HepG2 (cell line): ENCODE measurements at regions not wholly inside any gene's neighbourhood (a gene's known extent, or its start where the extent isn't known, plus 50 kb on each side); places are given as distances from the start of the nearest gene placed in this dataset.

Experiments used
- ATAC-seq: fragments of 200-7000 bp; cut with Tn5 transposase; 3 replicates; pipeline ENCODE4 v1.9.1; 2020; ENCODE audit warnings: mild to moderate bottlenecking, moderate library complexity
- BruUV-seq: library from RNA; stranded (reverse); fragments of 400-500 nt; replicated peaks from 2 replicates; lab custom pipeline; 2021; lab: Mats Ljungman, UMichigan
- CTCF ChIA-PET: fragments of 300-600 bp; formaldehyde crosslinking; extraction: SDS; loops from one replicate; lab custom pipeline; 2021; ENCODE audit warnings: low total read pairs, inconsistent platforms, low intra/inter-chr PET ratio; lab: Yijun Ruan, JAX
- POLR2A ChIA-PET: fragments of 350-600 bp; sonication (Branson Sonifier 250); formaldehyde crosslinking; loops from one replicate; lab custom pipeline; 2020; ENCODE audit warnings: antibody characterized with exemption, inconsistent platforms; lab: Yijun Ruan, JAX
- DNase-seq: peaks from one replicate; pipeline ENCODE4 v3.0.0-alpha.2; 2015; ENCODE audit warnings: low spot score
- FAIRE-seq: peaks from 3 replicates; lab custom pipeline; 2011; peaks lifted over from hg19 to GRCh38; lab: Jason Lieb, UNC
- H2AFZ ChIP-seq: one replicate; pipeline ENCODE4 v1.6.1; 2011; ENCODE audit warnings: low read length, inconsistent platforms
- H3K27ac ChIP-seq: fragments of 300-600 bp; 3 replicates; pipeline ENCODE4 v1.8.0; 2011; ENCODE audit warnings: mixed run types, mild to moderate bottlenecking, mixed read lengths, low read length, inconsistent platforms; ENCODE audit not compliant: insufficient read depth; ENCODE audit errors: extremely low read length
- H3K27me3 ChIP-seq, 2 experiments: fragments of 200-600 bp in 1 of 2; 2 replicates in 1 of 2; 3 replicates in 1 of 2; pipeline versions ENCODE4 v1.6.0 to v1.8.0; 2011; ENCODE audit warnings: low read length in 2 of 2, mild to moderate bottlenecking in 2 of 2, moderate library complexity in 2 of 2, inconsistent platforms in 1 of 2; ENCODE audit not compliant: insufficient read depth in 2 of 2, control insufficient read depth in 1 of 2
- H3K36me3 ChIP-seq, 2 experiments: fragments of 200-600 bp in 1 of 2; replicated peaks in 1 of 2; 2 replicates in 1 of 2; 3 replicates in 1 of 2; pipeline versions ENCODE4 v1.5.1 to v1.8.0; 2011; ENCODE audit warnings: low read length in 2 of 2, inconsistent platforms in 1 of 2; ENCODE audit not compliant: insufficient read depth in 2 of 2, control insufficient read depth in 1 of 2
- H3K4me1 ChIP-seq: 2 replicates; pipeline ENCODE4 v1.5.1; 2012; ENCODE audit warnings: low read length, inconsistent platforms; ENCODE audit not compliant: insufficient read depth
- H3K4me2 ChIP-seq: 2 replicates; pipeline ENCODE4 v1.6.0; 2011; ENCODE audit warnings: low read depth, low read length, inconsistent platforms
- H3K4me3 ChIP-seq, 3 experiments: fragments of 200-600 bp in 1 of 3; sonication (generic), shearing (Covaris generic) in 1 of 3; replicated peaks in 1 of 3; 2 replicates each; pipeline ENCODE4 v1.5.1; 2011 to 2016; ENCODE audit warnings: low read length in 3 of 3, inconsistent platforms in 2 of 3, low read depth in 2 of 3, mild to moderate bottlenecking in 2 of 3, control low read depth in 1 of 3, mixed read lengths in 1 of 3; ENCODE audit not compliant: insufficient read depth in 1 of 3
- H3K79me2 ChIP-seq: one replicate; pipeline ENCODE4 v1.6.1; 2011; ENCODE audit warnings: low read length, inconsistent platforms; ENCODE audit not compliant: insufficient read depth
- H3K9ac ChIP-seq: 2 replicates; pipeline ENCODE4 v1.6.0; 2011; ENCODE audit warnings: mild to moderate bottlenecking, low read depth, low read length, inconsistent platforms; ENCODE audit not compliant: insufficient read depth
- H3K9me3 ChIP-seq: 2 replicates; pipeline ENCODE4 v1.5.1; 2012; ENCODE audit warnings: mild to moderate bottlenecking, low read length
- H4K20me1 ChIP-seq: 2 replicates; pipeline ENCODE4 v1.6.0; 2011; ENCODE audit warnings: inconsistent platforms, mild to moderate bottlenecking, low read length, moderate library complexity; ENCODE audit not compliant: insufficient read depth
- BCL3 ChIP-seq: sonication (generic); formaldehyde crosslinking; IDR thresholded peaks from 2 replicates; pipeline ENCODE4 v1.5.1; 2020; ENCODE audit warnings: mild to moderate bottlenecking, missing genetic modification reagents, moderate library complexity
- CENPX ChIP-seq: sonication (generic); formaldehyde crosslinking; IDR thresholded peaks from 2 replicates; pipeline ENCODE4 v1.9.0; 2021; ENCODE audit warnings: mild to moderate bottlenecking, missing genetic modification reagents, moderate library complexity
- DNMT3B ChIP-seq: conservative IDR thresholded peaks from 2 replicates; pipeline ENCODE4 v1.6.1; 2016; ENCODE audit warnings: missing biosample characterization, control low read depth
- MYNN ChIP-seq: sonication (generic); formaldehyde crosslinking; IDR thresholded peaks from 2 replicates; pipeline ENCODE4 v1.4.0; 2020; ENCODE audit warnings: mild to moderate bottlenecking, low read depth, missing genetic modification reagents
- NFAT5 ChIP-seq: sonication (generic); formaldehyde crosslinking; IDR thresholded peaks from 2 replicates; pipeline ENCODE4 v1.4.0; 2020; ENCODE audit warnings: missing genetic modification reagents
- SCMH1 ChIP-seq: sonication (generic); formaldehyde crosslinking; IDR thresholded peaks from 2 replicates; pipeline ENCODE4 v1.9.0; 2021; ENCODE audit warnings: missing genetic modification reagents, mild to moderate bottlenecking, borderline replicate concordance
- TAF15 ChIP-seq: fragments of 200-400 bp; formaldehyde crosslinking; IDR thresholded peaks from one replicate; pipeline ENCODE4 v1.6.1; 2018; ENCODE audit warnings: mild to moderate bottlenecking, low read depth, low read length; ENCODE audit not compliant: poor library complexity, severe bottlenecking
- ZBTB20 ChIP-seq: sonication (generic); formaldehyde crosslinking; IDR thresholded peaks from 2 replicates; pipeline ENCODE4 v1.8.1; 2023; ENCODE audit warnings: missing genetic modification reagents, low read depth, mild to moderate bottlenecking, borderline replicate concordance
- ZC3H13 ChIP-seq: sonication (generic); formaldehyde crosslinking; IDR thresholded peaks from 2 replicates; pipeline ENCODE4 v1.8.1; 2023; ENCODE audit warnings: mild to moderate bottlenecking, missing genetic modification reagents, moderate library complexity
- ZNF280D ChIP-seq: sonication (generic); formaldehyde crosslinking; IDR thresholded peaks from 2 replicates; pipeline ENCODE4 v1.5.1; 2020; ENCODE audit warnings: mild to moderate bottlenecking, missing genetic modification reagents
- ZNF446 ChIP-seq: sonication (generic); formaldehyde crosslinking; IDR thresholded peaks from 2 replicates; pipeline ENCODE4 v1.5.0; 2020; ENCODE audit warnings: mild to moderate bottlenecking, missing genetic modification reagents
- ZNF629 ChIP-seq: sonication (generic); formaldehyde crosslinking; conservative IDR thresholded peaks from 2 replicates; pipeline ENCODE4 v1.5.0; 2020; ENCODE audit warnings: missing genetic modification reagents
- WGBS: methylation state at CpG from one replicate; pipeline ENCODE4 v1.1.6; 2017; ENCODE audit warnings: low lambda C conversion rate; 5-methylcytosine and 5-hydroxymethylcytosine counted together
- in situ Hi-C: cut with HindIII; loops from 2 replicates; pipeline ENCODE4 v1.10.0; 2017; ENCODE audit warnings: low pct_unique_long_range_greater_than_20kb; ENCODE audit not compliant: extremely low pct_ligation_motif_present
- intact Hi-C: fragments of 100-400 bp; cut with micrococcal nuclease; formaldehyde crosslinking; loops from one replicate; pipeline ENCODE4 v1.10.0; 2022; ENCODE audit not compliant: unreplicated experiment
- TF ChIP-seq, protein P1 (sequence below): sonication (generic); formaldehyde crosslinking; conservative IDR thresholded peaks from 2 replicates; pipeline ENCODE4 v1.4.0; 2020; ENCODE audit warnings: missing genetic modification reagents

GRCh38 chr5:155867522-155868088 lies 459.4 kb upstream of the SGCD start:
- Histone ChIP-seq H3K27me3 (no peaks in the 10 kb centered on the region; a peak in 1 of 5 replicates), H4K20me1 (no peaks in the 10 kb centered on the region), H3K79me2 (no peaks in the 10 kb centered on the region), H3K9me3 (no peaks in the 10 kb centered on the region), H3K9ac (no peak overlapping the region), H3K4me1 (no peaks in the 10 kb centered on the region), H2AFZ (no peak overlapping the region), H3K36me3 (no peaks in the 10 kb centered on the region), H3K4me3 (no peak overlapping the region), H3K4me2 (no peak overlapping the region), H3K27ac (no peak overlapping the region)
- in situ Hi-C loops: no loop called here
- no peak for ATAC-seq
- no TSS peak for BruUV-seq
- TF ChIP-seq DNMT3B (no peak), ZNF629 (CRISPR knock-in tag) (no peak), NFAT5 (CRISPR knock-in tag) (no peak), ZC3H13 (CRISPR knock-in tag) (no peak), CENPX (no peak), ZNF446 (CRISPR knock-in tag) (no peak), TAF15 (no peak), BCL3 (CRISPR knock-in tag) (no peak), ZBTB20 (no peak), ZNF280D (no peak), SCMH1 (CRISPR knock-in tag) (no peak), MYNN (CRISPR knock-in tag) (no peak)
- TF ChIP-seq, protein P1, sequence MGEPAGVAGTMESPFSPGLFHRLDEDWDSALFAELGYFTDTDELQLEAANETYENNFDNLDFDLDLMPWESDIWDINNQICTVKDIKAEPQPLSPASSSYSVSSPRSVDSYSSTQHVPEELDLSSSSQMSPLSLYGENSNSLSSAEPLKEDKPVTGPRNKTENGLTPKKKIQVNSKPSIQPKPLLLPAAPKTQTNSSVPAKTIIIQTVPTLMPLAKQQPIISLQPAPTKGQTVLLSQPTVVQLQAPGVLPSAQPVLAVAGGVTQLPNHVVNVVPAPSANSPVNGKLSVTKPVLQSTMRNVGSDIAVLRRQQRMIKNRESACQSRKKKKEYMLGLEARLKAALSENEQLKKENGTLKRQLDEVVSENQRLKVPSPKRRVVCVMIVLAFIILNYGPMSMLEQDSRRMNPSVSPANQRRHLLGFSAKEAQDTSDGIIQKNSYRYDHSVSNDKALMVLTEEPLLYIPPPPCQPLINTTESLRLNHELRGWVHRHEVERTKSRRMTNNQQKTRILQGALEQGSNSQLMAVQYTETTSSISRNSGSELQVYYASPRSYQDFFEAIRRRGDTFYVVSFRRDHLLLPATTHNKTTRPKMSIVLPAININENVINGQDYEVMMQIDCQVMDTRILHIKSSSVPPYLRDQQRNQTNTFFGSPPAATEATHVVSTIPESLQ (CRISPR knock-in tag): no peak
- FAIRE-seq: no peak
- 0% methylated on average over 2 of the region's 2 CpGs for WGBS
- intact Hi-C loops: no loop called here
- POLR2A ChIA-PET: no interaction called here
- CTCF ChIA-PET: no interaction called here
- DNase-seq: no peak
